ENCODE measurements at regions not wholly inside any gene's neighbourhood (a gene's known extent, or its start where the extent isn't known, plus 50 kb on each side); places are given as distances from the start of the nearest gene placed in this dataset.

GRCh38 chr14:38143659-38144505 lies 63.8 kb upstream of the SSTR1 start:
- Histone ChIP-seq H3K9me3 (ENCODE audit: insufficient read depth, low read length) (no peaks in the 10 kb centered on the region), H3K27ac (ENCODE audit: low read depth, low read length) (no peak overlapping the region), H3K4me3 (ENCODE audit: insufficient read depth, low read length, poor library complexity, severe bottlenecking) (no peak overlapping the region), H3K36me3 (ENCODE audit: low read length) (no peaks in the 10 kb centered on the region), H3K9ac (ENCODE audit: low read length) (no peak overlapping the region), H3K79me2 (ENCODE audit: insufficient read depth, low read length) (no peaks in the 10 kb centered on the region), H3K27me3 (ENCODE audit: low read length) (no peaks in the 10 kb centered on the region), H2AFZ (ENCODE audit: low read depth, low read length, severe bottlenecking) (no peak overlapping the region), H3F3A (ENCODE audit: insufficient read depth) (no peaks in the 10 kb centered on the region), H3K9me2 (replicated peaks; ENCODE audit: insufficient read depth, low read length) (no peaks in the 10 kb centered on the region; the same call in 1 of the 2 replicates), H4K20me1 (ENCODE audit: low read depth, low read length) (no peaks in the 10 kb centered on the region), H3K4me2 (ENCODE audit: low read depth, low read length, poor library complexity, severe bottlenecking) (no peak overlapping the region)
- no peak for TF ChIP-seq EZH2phosphoT487 (conservative IDR thresholded peaks at IDR 0.05; ENCODE audit: low read length)
- TF ChIP-seq, protein P1, sequence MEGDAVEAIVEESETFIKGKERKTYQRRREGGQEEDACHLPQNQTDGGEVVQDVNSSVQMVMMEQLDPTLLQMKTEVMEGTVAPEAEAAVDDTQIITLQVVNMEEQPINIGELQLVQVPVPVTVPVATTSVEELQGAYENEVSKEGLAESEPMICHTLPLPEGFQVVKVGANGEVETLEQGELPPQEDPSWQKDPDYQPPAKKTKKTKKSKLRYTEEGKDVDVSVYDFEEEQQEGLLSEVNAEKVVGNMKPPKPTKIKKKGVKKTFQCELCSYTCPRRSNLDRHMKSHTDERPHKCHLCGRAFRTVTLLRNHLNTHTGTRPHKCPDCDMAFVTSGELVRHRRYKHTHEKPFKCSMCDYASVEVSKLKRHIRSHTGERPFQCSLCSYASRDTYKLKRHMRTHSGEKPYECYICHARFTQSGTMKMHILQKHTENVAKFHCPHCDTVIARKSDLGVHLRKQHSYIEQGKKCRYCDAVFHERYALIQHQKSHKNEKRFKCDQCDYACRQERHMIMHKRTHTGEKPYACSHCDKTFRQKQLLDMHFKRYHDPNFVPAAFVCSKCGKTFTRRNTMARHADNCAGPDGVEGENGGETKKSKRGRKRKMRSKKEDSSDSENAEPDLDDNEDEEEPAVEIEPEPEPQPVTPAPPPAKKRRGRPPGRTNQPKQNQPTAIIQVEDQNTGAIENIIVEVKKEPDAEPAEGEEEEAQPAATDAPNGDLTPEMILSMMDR (IDR thresholded peaks at IDR 0.05; ENCODE audit: insufficient read depth, low read length, poor library complexity, severe bottlenecking) = no peak

DNA sequence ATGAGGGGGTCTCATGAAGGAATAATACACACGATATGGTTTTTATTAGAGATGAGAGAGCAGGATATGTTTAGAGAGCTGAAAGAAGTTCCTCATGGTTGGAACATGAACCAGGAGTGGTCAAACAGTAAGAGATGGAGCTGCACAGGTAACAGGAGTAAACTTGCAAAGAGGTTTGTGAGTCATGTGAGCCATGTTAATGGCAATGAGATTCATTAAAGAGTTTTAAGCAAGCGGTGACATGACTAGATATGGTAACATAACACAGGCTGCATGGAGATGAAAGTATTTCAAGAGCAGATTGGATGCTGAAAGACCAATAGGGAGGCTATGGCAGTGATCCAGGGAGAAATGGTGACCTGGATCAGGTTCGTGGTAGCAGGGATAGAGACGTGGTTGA lies 62.6 kb upstream of the SSTR1 start:
- Histone ChIP-seq H3F3A (ENCODE audit: insufficient read depth) (no peaks in the 10 kb centered on the region), H3K27ac (ENCODE audit: low read depth, low read length) (no peak overlapping the region), H3K4me2 (ENCODE audit: low read depth, low read length, poor library complexity, severe bottlenecking) (no peak overlapping the region), H3K9ac (ENCODE audit: low read length) (no peak overlapping the region), H3K9me2 (replicated peaks; ENCODE audit: insufficient read depth, low read length) (no peaks in the 10 kb centered on the region; the same call in 1 of the 2 replicates), H4K20me1 (ENCODE audit: low read depth, low read length) (no peaks in the 10 kb centered on the region), H3K9me3 (ENCODE audit: insufficient read depth, low read length) (no peaks in the 10 kb centered on the region), H3K27me3 (ENCODE audit: low read length) (no peaks in the 10 kb centered on the region), H2AFZ (ENCODE audit: low read depth, low read length, severe bottlenecking) (no peak overlapping the region), H3K36me3 (ENCODE audit: low read length) (no peaks in the 10 kb centered on the region), H3K79me2 (ENCODE audit: insufficient read depth, low read length) (no peaks in the 10 kb centered on the region), H3K4me3 (ENCODE audit: insufficient read depth, low read length, poor library complexity, severe bottlenecking) (no peak overlapping the region)
- TF ChIP-seq EZH2phosphoT487 (conservative IDR thresholded peaks at IDR 0.05; ENCODE audit: low read length) = no peak
- TF ChIP-seq, protein P1 (IDR thresholded peaks at IDR 0.05; ENCODE audit: insufficient read depth, low read length, poor library complexity, severe bottlenecking) = no peak

GRCh38 chr14:38150075-38150474 lies 57.6 kb upstream of the SSTR1 start:
- Histone ChIP-seq H2AFZ (ENCODE audit: low read depth, low read length, severe bottlenecking) (no peak overlapping the region), H4K20me1 (ENCODE audit: low read depth, low read length) (no peaks in the 10 kb centered on the region), H3K9ac (ENCODE audit: low read length) (no peak overlapping the region), H3K4me3 (ENCODE audit: insufficient read depth, low read length, poor library complexity, severe bottlenecking) (no peak overlapping the region), H3F3A (ENCODE audit: insufficient read depth) (no peaks in the 10 kb centered on the region), H3K9me3 (ENCODE audit: insufficient read depth, low read length) (no peaks in the 10 kb centered on the region), H3K36me3 (ENCODE audit: low read length) (no peaks in the 10 kb centered on the region), H3K27me3 (ENCODE audit: low read length) (no peaks in the 10 kb centered on the region), H3K4me2 (ENCODE audit: low read depth, low read length, poor library complexity, severe bottlenecking) (no peak overlapping the region), H3K79me2 (ENCODE audit: insufficient read depth, low read length) (no peaks in the 10 kb centered on the region), H3K27ac (ENCODE audit: low read depth, low read length) (no peak overlapping the region), H3K9me2 (replicated peaks; ENCODE audit: insufficient read depth, low read length) (no peaks in the 10 kb centered on the region)
- no peak for TF ChIP-seq EZH2phosphoT487 (conservative IDR thresholded peaks at IDR 0.05; ENCODE audit: low read length)
- TF ChIP-seq, protein P1 (IDR thresholded peaks at IDR 0.05; ENCODE audit: insufficient read depth, low read length, poor library complexity, severe bottlenecking) = no peak
